NCI-H2029 (cell line): ENCODE measurements at regions not wholly inside any gene's neighbourhood (a gene's known extent, or its start where the extent isn't known, plus 50 kb on each side); places are given as distances from the start of the nearest gene placed in this dataset.

Experiments used
- DNase-seq: peaks from one replicate; lab custom pipeline; 2025; lab: John Stamatoyannopoulos, UW

- DNase-seq: no peak
These were observed 65.5 kb upstream of the UBE3A start for GRCh38 chr15:25504307-25504706.

- DNase-seq: peak; percentile 27
These were observed 63.1 kb upstream of the UBE3A start for GRCh38 chr15:25501828-25502446.

GRCh38 chr15:25498835-25499234 is 60.0 kb upstream of the UBE3A start:
- no peak for DNase-seq

DNA sequence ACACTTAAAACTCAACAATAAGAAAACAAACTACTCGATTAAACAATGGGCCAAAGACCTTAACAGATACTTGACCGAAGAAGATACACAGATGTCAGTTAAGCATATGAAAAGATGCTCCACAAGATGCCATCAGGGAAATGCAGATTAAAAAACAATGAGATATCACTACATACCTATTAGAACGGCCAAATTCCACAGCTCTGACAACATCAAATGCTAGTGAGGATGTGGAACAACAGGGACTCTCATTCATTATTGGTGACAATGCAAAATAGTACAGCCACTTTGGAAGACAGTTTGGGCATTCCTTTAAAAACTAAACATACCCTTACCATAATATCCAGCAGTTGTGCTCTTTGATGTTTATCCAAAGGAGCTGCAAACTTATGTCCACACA is 59.1 kb upstream of the UBE3A start:
- DNase-seq: no peak

GRCh38 chr15:25493823-25494526 is 55.2 kb upstream of the UBE3A start:
- no peak for DNase-seq

GRCh38 chr15:25492315-25492714 is 53.5 kb upstream of the UBE3A start:
- no peak for DNase-seq
